Hepatocyte (in vitro differentiated cells): ENCODE measurements at regions not wholly inside any gene's neighbourhood (a gene's known extent, or its start where the extent isn't known, plus 50 kb on each side); places are given as distances from the start of the nearest gene placed in this dataset.

Experiments
- CTCF ChIP-seq: fragments of 200-600 bp; sonication (generic); IDR thresholded peaks from 2 replicates; pipeline ENCODE4 v1.5.1; 2016; ENCODE audit warnings: antibody characterized with exemption, mild to moderate bottlenecking; ENCODE audit not compliant: poor library complexity
- EZH2 ChIP-seq: fragments of 200-600 bp; sonication (generic); IDR thresholded peaks from 2 replicates; pipeline ENCODE4 v1.6.1; 2016; ENCODE audit warnings: antibody characterized with exemption, mild to moderate bottlenecking, borderline replicate concordance

- TF ChIP-seq CTCF (no peak), EZH2 (no peak)
Measured at GRCh38 chr15:95884276-95884675, 446.2 kb upstream of the NR2F2 start.
